CD14-positive monocyte (primary cell): ENCODE measurements at regions not wholly inside any gene's neighbourhood (a gene's known extent, or its start where the extent isn't known, plus 50 kb on each side); places are given as distances from the start of the nearest gene placed in this dataset.

Experiments used
- DNase-seq, 3 donors: peaks; one replicate each; pipeline ENCODE4 v3.0.0-alpha.2; 2011 to 2022
- H2AFZ ChIP-seq: 2 replicates; pipeline ENCODE4 v1.6.0; 2012; ENCODE audit warnings: mild to moderate bottlenecking, low read depth, low read length, inconsistent platforms; ENCODE audit not compliant: insufficient read depth, poor library complexity, severe bottlenecking
- H3K27ac ChIP-seq, 2 donors: 1 replicate in 1 of 2; 2 replicates in 1 of 2; pipeline ENCODE4 v1.5.1; 2012 to 2013; ENCODE audit warnings: low read length in 2 of 2, control low read depth in 1 of 2, inconsistent platforms in 1 of 2, low read depth in 1 of 2, mild to moderate bottlenecking in 1 of 2
- H3K27me3 ChIP-seq, 2 donors: one replicate each; pipeline versions ENCODE4 v1.6.0 to v1.6.1; 2011 to 2013; ENCODE audit warnings: low read length in 2 of 2; ENCODE audit not compliant: control insufficient read depth in 2 of 2, insufficient read depth in 2 of 2
- H3K36me3 ChIP-seq, 2 donors: replicated peaks in 1 of 2; 1 replicate in 1 of 2; 2 replicates in 1 of 2; pipeline versions ENCODE4 v1.5.1 to v1.6.1; 2012 to 2013; ENCODE audit warnings: low read length in 2 of 2, control low read depth in 1 of 2, inconsistent platforms in 1 of 2, mild to moderate bottlenecking in 1 of 2; ENCODE audit not compliant: insufficient read depth in 2 of 2, control insufficient read depth in 1 of 2
- H3K4me1 ChIP-seq, 2 donors: 1 replicate in 1 of 2; 2 replicates in 1 of 2; pipeline versions ENCODE4 v1.5.1 to v1.6.1; 2012 to 2013; ENCODE audit warnings: low read length in 2 of 2, control low read depth in 1 of 2, inconsistent platforms in 1 of 2, mild to moderate bottlenecking in 1 of 2, moderate library complexity in 1 of 2; ENCODE audit not compliant: insufficient read depth in 2 of 2, control insufficient read depth in 1 of 2
- H3K4me2 ChIP-seq: replicated peaks from 2 replicates; pipeline ENCODE3; 2012; ENCODE audit warnings: low read length, moderate library complexity, mild to moderate bottlenecking; ENCODE audit not compliant: poor library complexity, severe bottlenecking; ENCODE audit errors: extremely low read depth
- H3K4me3 ChIP-seq, 3 experiments: fragments of 200-600 bp in 1 of 3; sonication (generic) in 1 of 3; replicated peaks in 1 of 3; 1 replicate in 2 of 3; 2 replicates in 1 of 3; pipeline ENCODE4 v1.5.1; 2011 to 2013; ENCODE audit warnings: low read length in 3 of 3, mild to moderate bottlenecking in 3 of 3, control low read depth in 2 of 3, low read depth in 2 of 3, inconsistent platforms in 1 of 3, moderate library complexity in 1 of 3
- H3K79me2 ChIP-seq: 2 replicates; pipeline ENCODE4 v1.6.0; 2012; ENCODE audit warnings: mild to moderate bottlenecking, control low read depth, inconsistent platforms, low read length, moderate library complexity; ENCODE audit not compliant: insufficient read depth
- H3K9ac ChIP-seq: 2 replicates; pipeline ENCODE4 v1.6.0; 2017; ENCODE audit warnings: low read length, mild to moderate bottlenecking; ENCODE audit not compliant: insufficient read depth, poor library complexity, severe bottlenecking
- H3K9me3 ChIP-seq, 2 donors: replicated peaks in 1 of 2; 1 replicate in 1 of 2; 2 replicates in 1 of 2; pipeline versions ENCODE4 v1.5.1 to v1.6.1; 2012 to 2013; ENCODE audit warnings: low read length in 2 of 2, control low read depth in 1 of 2; ENCODE audit not compliant: control insufficient read depth in 1 of 2, insufficient read depth in 1 of 2
- H4K20me1 ChIP-seq: 2 replicates; pipeline ENCODE4 v1.6.0; 2012; ENCODE audit warnings: mild to moderate bottlenecking, low read length, control low read depth, moderate library complexity; ENCODE audit not compliant: insufficient read depth
- H3K27ac Mint-ChIP-seq, 7 donors: one replicate each; pipeline ENCODE4 v1.8.0; 2020; ENCODE audit warnings: mild to moderate bottlenecking in 7 of 7, mixed read lengths in 7 of 7, moderate library complexity in 6 of 7, inconsistent platforms in 2 of 7
- H3K27me3 Mint-ChIP-seq, 3 donors: one replicate each; pipeline ENCODE4 v1.8.0; 2021 to 2022; ENCODE audit warnings: low read depth in 3 of 3, mild to moderate bottlenecking in 3 of 3, mixed read lengths in 3 of 3, moderate library complexity in 3 of 3, inconsistent platforms in 1 of 3
- H3K36me3 Mint-ChIP-seq, 2 donors: one replicate each; pipeline ENCODE4 v1.8.0; 2020; ENCODE audit warnings: mixed read lengths in 2 of 2, inconsistent platforms in 1 of 2, mild to moderate bottlenecking in 1 of 2
- H3K4me1 Mint-ChIP-seq: one replicate; pipeline ENCODE4 v1.8.0; 2020; ENCODE audit warnings: mild to moderate bottlenecking, mixed read lengths
- H3K4me3 Mint-ChIP-seq, 2 donors: one replicate each; pipeline ENCODE4 v1.8.0; 2020; ENCODE audit warnings: mild to moderate bottlenecking in 2 of 2, mixed read lengths in 2 of 2, moderate library complexity in 1 of 2
- H3K9me3 Mint-ChIP-seq, 7 donors: one replicate each; pipeline ENCODE4 v1.8.0; 2020 to 2022; ENCODE audit warnings: mixed read lengths in 7 of 7, mild to moderate bottlenecking in 6 of 7, moderate library complexity in 6 of 7, inconsistent platforms in 2 of 7
- CTCF ChIP-seq: fragments of 200-600 bp; IDR thresholded peaks from one replicate; pipeline ENCODE4 v1.8.0; 2022; ENCODE audit warnings: antibody characterized with exemption, mild to moderate bottlenecking
- WGBS: methylation state at CpG from one replicate; pipeline ENCODE4 v1.1.5; 2013; ENCODE audit warnings: missing lambda C conversion rate; ENCODE audit not compliant: insufficient coverage; 5-methylcytosine and 5-hydroxymethylcytosine counted together
- intact Hi-C, 2 donors: fragments of 100-400 bp; cut with micrococcal nuclease; formaldehyde crosslinking; loops; one replicate each; pipeline versions ENCODE4 v1.15.0 to v1.15.1; 2023

GRCh38 chr14:71511152-71511551 lies 421.1 kb upstream of the RGS6 start:
- Histone ChIP-seq H3K27me3 (no peaks in the 10 kb centered on the region), H3K4me1 (no peaks in the 10 kb centered on the region), H3K9ac (no peak overlapping the region), H3K9me3 (no peaks in the 10 kb centered on the region), H4K20me1 (peaks cover 59% of the 10 kb centered on the region), H3K36me3 (peaks cover 25 to 36% of the 10 kb centered on the region in 2 donors), H3K4me2 (no peak overlapping the region), H3K79me2 (no peaks in the 10 kb centered on the region), H2AFZ (no peak overlapping the region), H3K4me3 (no peak overlapping the region), H3K27ac (no peak overlapping the region)
- DNase-seq: no peak
- Mint-ChIP-seq H3K4me3 (no peak overlapping the region), H3K4me1 (peaks cover 4% of the 10 kb centered on the region), H3K9me3 (peaks cover 0 to 3% (median 2%) of the 10 kb centered on the region in 7 donors), H3K27me3 (no peaks in the 10 kb centered on the region), H3K36me3 (peaks cover 29 to 34% of the 10 kb centered on the region in 2 donors), H3K27ac (peak overlapping the region in 1 of 7 donors; percentile 53)
- TF ChIP-seq CTCF: no peak
- intact Hi-C loops: no loop called here
- WGBS: 90% methylated on average over 2 of the region's 2 CpGs

GRCh38 chr14:71514941-71515919 lies 417.0 kb upstream of the RGS6 start:
- H3K4me2 ChIP-seq: no peak overlapping the region
- H3K27ac ChIP-seq: no peak overlapping the region
- peaks cover 25 to 39% of the 10 kb centered on the region in 2 donors for H3K36me3 ChIP-seq
- no peak overlapping the region for H3K4me3 ChIP-seq
- intact Hi-C loops: no loop called here
- no peak for TF ChIP-seq CTCF
- no peak for DNase-seq
- no peaks in the 10 kb centered on the region for H3K27me3 ChIP-seq
- Mint-ChIP-seq H3K9me3 (peaks cover 0 to 5% (median 2%) of the 10 kb centered on the region in 7 donors), H3K4me1 (peaks cover 5% of the 10 kb centered on the region), H3K27ac (peak overlapping the region in 1 of 7 donors; percentile 53), H3K27me3 (no peaks in the 10 kb centered on the region), H3K36me3 (peaks cover 39 to 46% of the 10 kb centered on the region in 2 donors), H3K4me3 (no peak overlapping the region)
- no peak overlapping the region for H2AFZ ChIP-seq
- no peaks in the 10 kb centered on the region for H3K4me1 ChIP-seq
- no peaks in the 10 kb centered on the region for H3K79me2 ChIP-seq
- H3K9ac ChIP-seq: no peak overlapping the region
- WGBS: no CpG with 5 or more reads among the region's 8 CpGs
- no peaks in the 10 kb centered on the region for H3K9me3 ChIP-seq
- peaks cover 61% of the 10 kb centered on the region for H4K20me1 ChIP-seq
